ENCODE measurements at regions not wholly inside any gene's neighbourhood (a gene's known extent, or its start where the extent isn't known, plus 50 kb on each side); places are given as distances from the start of the nearest gene placed in this dataset.

- TF ChIP-seq POLR2A (IDR thresholded peaks at IDR 0.05) (no peak), CTCF (IDR thresholded peaks at IDR 0.05) (no peak)
Observed at GRCh38 chr14:26385310-26385709, 212.5 kb downstream of the NOVA1 start.
